ENCODE measurements at regions not wholly inside any gene's neighbourhood (a gene's known extent, or its start where the extent isn't known, plus 50 kb on each side); places are given as distances from the start of the nearest gene placed in this dataset.

DNA sequence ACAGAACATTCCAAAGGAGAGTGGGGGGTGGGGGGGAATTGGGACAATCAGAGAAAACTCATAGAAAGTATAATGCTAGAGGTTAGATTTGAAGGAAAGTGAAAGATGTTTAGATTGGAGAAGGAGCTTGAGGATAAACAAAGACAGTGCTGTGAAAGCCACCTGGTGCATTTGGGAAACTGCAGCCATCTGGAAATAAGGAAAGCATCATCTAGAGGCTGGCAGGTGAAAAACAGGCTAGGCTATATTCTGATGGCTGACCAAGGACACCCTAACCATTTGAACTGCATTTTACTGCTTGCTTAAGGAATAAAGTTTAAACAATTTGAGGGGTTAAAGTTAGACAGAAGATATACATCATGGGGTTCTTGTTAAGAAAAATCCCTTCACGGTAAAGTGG is 296.4 kb downstream of the CETN3 start:
- TF ChIP-seq, protein P1, sequence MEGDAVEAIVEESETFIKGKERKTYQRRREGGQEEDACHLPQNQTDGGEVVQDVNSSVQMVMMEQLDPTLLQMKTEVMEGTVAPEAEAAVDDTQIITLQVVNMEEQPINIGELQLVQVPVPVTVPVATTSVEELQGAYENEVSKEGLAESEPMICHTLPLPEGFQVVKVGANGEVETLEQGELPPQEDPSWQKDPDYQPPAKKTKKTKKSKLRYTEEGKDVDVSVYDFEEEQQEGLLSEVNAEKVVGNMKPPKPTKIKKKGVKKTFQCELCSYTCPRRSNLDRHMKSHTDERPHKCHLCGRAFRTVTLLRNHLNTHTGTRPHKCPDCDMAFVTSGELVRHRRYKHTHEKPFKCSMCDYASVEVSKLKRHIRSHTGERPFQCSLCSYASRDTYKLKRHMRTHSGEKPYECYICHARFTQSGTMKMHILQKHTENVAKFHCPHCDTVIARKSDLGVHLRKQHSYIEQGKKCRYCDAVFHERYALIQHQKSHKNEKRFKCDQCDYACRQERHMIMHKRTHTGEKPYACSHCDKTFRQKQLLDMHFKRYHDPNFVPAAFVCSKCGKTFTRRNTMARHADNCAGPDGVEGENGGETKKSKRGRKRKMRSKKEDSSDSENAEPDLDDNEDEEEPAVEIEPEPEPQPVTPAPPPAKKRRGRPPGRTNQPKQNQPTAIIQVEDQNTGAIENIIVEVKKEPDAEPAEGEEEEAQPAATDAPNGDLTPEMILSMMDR (IDR thresholded peaks at IDR 0.05; ENCODE audit: insufficient read depth, low read length, poor library complexity, severe bottlenecking), result no peak
- TF ChIP-seq EZH2phosphoT487 (conservative IDR thresholded peaks at IDR 0.05; ENCODE audit: low read length), result no peak

Measured in SU-DHL-6 (cell line).